H9 (cell line): ENCODE measurements at regions not wholly inside any gene's neighbourhood (a gene's known extent, or its start where the extent isn't known, plus 50 kb on each side); places are given as distances from the start of the nearest gene placed in this dataset.

Experiments
- DNase-seq: peaks from one replicate; pipeline ENCODE4 v3.0.0-alpha.2; 2017
- H2AFZ ChIP-seq: one replicate; pipeline ENCODE4 v1.6.1; 2013; ENCODE audit warnings: mild to moderate bottlenecking, low read length, control low read depth, moderate library complexity
- H2AK5ac ChIP-seq: 2 replicates; pipeline ENCODE4 v1.6.1; 2013; ENCODE audit warnings: low read length, control low read depth, mixed read lengths; ENCODE audit not compliant: insufficient read length
- H2BK120ac ChIP-seq: one replicate; pipeline ENCODE4 v1.6.1; 2013; ENCODE audit warnings: low read depth, mild to moderate bottlenecking, low read length, control low read depth, inconsistent platforms; ENCODE audit not compliant: poor library complexity, severe bottlenecking
- H2BK12ac ChIP-seq: 2 replicates; pipeline ENCODE4 v1.6.1; 2013; ENCODE audit warnings: low read length, control low read depth, mixed read lengths, low read depth; ENCODE audit not compliant: insufficient read length
- H2BK15ac ChIP-seq: 2 replicates; pipeline ENCODE4 v1.6.1; 2013; ENCODE audit warnings: low read depth, low read length, control low read depth
- H2BK20ac ChIP-seq: one replicate; pipeline ENCODE4 v1.6.1; 2013; ENCODE audit warnings: low read depth, mild to moderate bottlenecking, low read length, control low read depth, inconsistent platforms; ENCODE audit not compliant: poor library complexity, severe bottlenecking
- H2BK5ac ChIP-seq: 2 replicates; pipeline ENCODE4 v1.6.1; 2013; ENCODE audit warnings: low read length, control low read depth, mixed read lengths; ENCODE audit not compliant: insufficient read length
- H3K14ac ChIP-seq: 2 replicates; pipeline ENCODE4 v1.6.1; 2013; ENCODE audit warnings: low read length, control low read depth; ENCODE audit not compliant: insufficient read depth
- H3K18ac ChIP-seq: 2 replicates; pipeline ENCODE4 v1.6.1; 2013; ENCODE audit warnings: low read depth, mild to moderate bottlenecking, mixed read lengths, low read length, control low read depth; ENCODE audit not compliant: insufficient read length
- H3K23ac ChIP-seq: 2 replicates; pipeline ENCODE4 v1.6.1; 2013; ENCODE audit warnings: low read length, control low read depth, mixed read lengths, low read depth; ENCODE audit not compliant: insufficient read length
- H3K23me2 ChIP-seq: 2 replicates; pipeline ENCODE4 v1.6.1; 2013; ENCODE audit warnings: low read depth, mild to moderate bottlenecking, mixed read lengths, low read length, control low read depth; ENCODE audit not compliant: insufficient read length, poor library complexity, severe bottlenecking
- H3K27ac ChIP-seq: 2 replicates; pipeline ENCODE4 v1.5.1; 2013; ENCODE audit warnings: low read length, control low read depth, mixed read lengths, low read depth; ENCODE audit not compliant: insufficient read length
- H3K27me3 ChIP-seq: 2 replicates; pipeline ENCODE4 v1.6.1; 2013; ENCODE audit warnings: low read length, control low read depth, inconsistent platforms; ENCODE audit not compliant: insufficient read depth
- H3K4ac ChIP-seq: 2 replicates; pipeline ENCODE4 v1.6.1; 2013; ENCODE audit warnings: low read depth, mild to moderate bottlenecking, control low read depth, inconsistent platforms, low read length, moderate library complexity
- H3K4me1 ChIP-seq: 2 replicates; pipeline ENCODE4 v1.6.1; 2013; ENCODE audit warnings: low read length, control low read depth, inconsistent platforms; ENCODE audit not compliant: insufficient read depth
- H3K4me2 ChIP-seq: 2 replicates; pipeline ENCODE4 v1.6.1; 2013; ENCODE audit warnings: low read length, control low read depth, mixed read lengths; ENCODE audit not compliant: insufficient read length, insufficient read depth
- H3K56ac ChIP-seq: 2 replicates; pipeline ENCODE4 v1.6.1; 2013; ENCODE audit warnings: low read depth, mild to moderate bottlenecking, mixed read lengths, low read length, control low read depth; ENCODE audit not compliant: insufficient read length
- H3K79me1 ChIP-seq: 2 replicates; pipeline ENCODE4 v1.6.1; 2013; ENCODE audit warnings: low read depth, mild to moderate bottlenecking, moderate library complexity, low read length, control low read depth, inconsistent platforms; ENCODE audit not compliant: insufficient read depth, poor library complexity, severe bottlenecking
- H3K79me2 ChIP-seq: 2 replicates; pipeline ENCODE4 v1.6.1; 2013; ENCODE audit warnings: low read length, control low read depth, inconsistent platforms; ENCODE audit not compliant: insufficient read depth
- H3K9ac ChIP-seq: 2 replicates; pipeline ENCODE4 v1.6.1; 2013; ENCODE audit warnings: low read length, control low read depth, mixed read lengths; ENCODE audit not compliant: insufficient read length; ENCODE audit errors: extremely low read depth
- H3K9me3 ChIP-seq: one replicate; pipeline ENCODE4 v1.6.1; 2013; ENCODE audit warnings: low read depth, low read length, inconsistent platforms; ENCODE audit not compliant: control insufficient read depth
- H3T11ph ChIP-seq: one replicate; pipeline ENCODE4 v1.6.1; 2013; ENCODE audit warnings: mild to moderate bottlenecking, low read length, control low read depth, inconsistent platforms
- H4K20me1 ChIP-seq: one replicate; pipeline ENCODE4 v1.6.1; 2013; ENCODE audit not compliant: control insufficient read depth, insufficient read length, insufficient read depth
- H4K5ac ChIP-seq: 2 replicates; pipeline ENCODE4 v1.6.1; 2013; ENCODE audit warnings: low read depth, mild to moderate bottlenecking, mixed read lengths, low read length, control low read depth; ENCODE audit not compliant: insufficient read length
- H4K8ac ChIP-seq: replicated peaks from 2 replicates; pipeline ENCODE4 v1.6.1; 2013; ENCODE audit warnings: low read length, control low read depth, mixed read lengths, low read depth; ENCODE audit not compliant: insufficient read length
- H4K91ac ChIP-seq: 2 replicates; pipeline ENCODE4 v1.6.1; 2013; ENCODE audit warnings: low read depth, mild to moderate bottlenecking, moderate library complexity, mixed read lengths, low read length, control low read depth; ENCODE audit not compliant: insufficient read length
- H3K27ac Mint-ChIP-seq, 3 experiments: 2 replicates in 2 of 3; 3 replicates in 1 of 3; pipeline ENCODE4 v1.8.0; 2020 to 2021; ENCODE audit warnings: mixed read lengths in 3 of 3, mild to moderate bottlenecking in 1 of 3, moderate library complexity in 1 of 3
- H3K27me3 Mint-ChIP-seq: 2 replicates; pipeline ENCODE4 v1.8.0; 2021; ENCODE audit warnings: low read depth, mild to moderate bottlenecking, moderate library complexity, mixed read lengths
- H3K36me3 Mint-ChIP-seq, 3 experiments: 2 replicates in 2 of 3; 3 replicates in 1 of 3; pipeline ENCODE4 v1.8.0; 2020 to 2021; ENCODE audit warnings: low read depth in 3 of 3, mixed read lengths in 3 of 3; ENCODE audit not compliant: insufficient read depth in 1 of 3
- H3K4me1 Mint-ChIP-seq, 2 experiments: 2 replicates each; pipeline ENCODE4 v1.8.0; 2020; ENCODE audit warnings: mixed read lengths in 2 of 2
- H3K4me3 Mint-ChIP-seq, 2 experiments: 2 replicates in 1 of 2; 3 replicates in 1 of 2; pipeline ENCODE4 v1.8.0; 2020 to 2021; ENCODE audit warnings: mild to moderate bottlenecking in 2 of 2, mixed read lengths in 2 of 2, moderate library complexity in 1 of 2
- H3K9me3 Mint-ChIP-seq, 2 experiments: 2 replicates in 1 of 2; 3 replicates in 1 of 2; pipeline ENCODE4 v1.8.0; 2020; ENCODE audit warnings: mild to moderate bottlenecking in 2 of 2, mixed read lengths in 2 of 2, moderate library complexity in 1 of 2
- WGBS: extraction: QIAGEN DNeasy Blood & Tissue Kit; methylation state at CpG from one replicate; pipeline ENCODE4 v1.1.7; 2013; ENCODE audit warnings: missing lambda C conversion rate, low lambda C conversion rate, mixed read lengths; ENCODE audit not compliant: insufficient read length; ENCODE audit errors: extremely low coverage; 5-methylcytosine and 5-hydroxymethylcytosine counted together
- TF ChIP-seq, protein P1 (sequence below): fragments of 200-600 bp; sonication (generic); conservative IDR thresholded peaks from 3 replicates; pipeline ENCODE4 v1.8.0; 2021; ENCODE audit warnings: antibody characterized with exemption, mild to moderate bottlenecking

DNA sequence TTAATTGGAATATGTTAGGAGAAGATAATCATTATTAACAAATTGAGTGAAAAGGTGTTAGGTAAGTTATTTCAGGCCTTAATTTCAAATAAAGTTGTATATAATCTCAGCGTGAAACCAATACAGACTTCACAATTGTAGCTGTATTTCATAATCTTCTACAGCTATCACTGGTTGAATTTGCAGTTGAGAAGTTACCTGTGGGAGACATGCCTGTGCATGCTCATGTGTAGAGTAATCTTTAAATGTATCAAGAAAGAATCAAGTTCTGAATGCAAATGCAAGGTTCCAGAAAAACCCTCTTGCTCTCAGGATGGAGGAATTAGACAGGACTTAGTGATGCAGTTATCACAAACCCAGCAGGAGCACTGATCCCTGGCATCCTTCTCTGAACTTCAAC lies 938.4 kb upstream of the SLC10A2 start:
- no peaks in the 10 kb centered on the region for H3K36me3 Mint-ChIP-seq
- Histone ChIP-seq H2AFZ (no peak overlapping the region), H3K14ac (no peak overlapping the region), H3K56ac (no peak overlapping the region), H4K5ac (no peak overlapping the region), H3T11ph (no peak overlapping the region), H3K18ac (no peak overlapping the region), H3K4ac (no peak overlapping the region), H3K79me1 (no peaks in the 10 kb centered on the region), H3K79me2 (no peaks in the 10 kb centered on the region), H2BK12ac (no peak overlapping the region), H3K23ac (no peak overlapping the region), H3K27ac (no peak overlapping the region), H3K27me3 (no peaks in the 10 kb centered on the region), H3K4me2 (no peak overlapping the region), H2BK15ac (no peak overlapping the region), H2BK5ac (no peak overlapping the region), H4K8ac (no peak overlapping the region), H4K20me1 (no peaks in the 10 kb centered on the region), H2BK20ac (no peak overlapping the region), H3K4me1 (no peaks in the 10 kb centered on the region), H2BK120ac (no peak overlapping the region), H3K9ac (no peak overlapping the region), H3K23me2 (no peaks in the 10 kb centered on the region), H2AK5ac (no peak overlapping the region), H4K91ac (no peak overlapping the region), H3K9me3 (no peaks in the 10 kb centered on the region)
- no peak overlapping the region for H3K27ac Mint-ChIP-seq
- no peak for DNase-seq
- no peaks in the 10 kb centered on the region for H3K4me1 Mint-ChIP-seq
- no peaks in the 10 kb centered on the region for H3K27me3 Mint-ChIP-seq
- H3K9me3 Mint-ChIP-seq: no peaks in the 10 kb centered on the region
- WGBS: no CpG with 5 or more reads among the region's 1 CpG
- H3K4me3 Mint-ChIP-seq: no peak overlapping the region
- TF ChIP-seq, protein P1, sequence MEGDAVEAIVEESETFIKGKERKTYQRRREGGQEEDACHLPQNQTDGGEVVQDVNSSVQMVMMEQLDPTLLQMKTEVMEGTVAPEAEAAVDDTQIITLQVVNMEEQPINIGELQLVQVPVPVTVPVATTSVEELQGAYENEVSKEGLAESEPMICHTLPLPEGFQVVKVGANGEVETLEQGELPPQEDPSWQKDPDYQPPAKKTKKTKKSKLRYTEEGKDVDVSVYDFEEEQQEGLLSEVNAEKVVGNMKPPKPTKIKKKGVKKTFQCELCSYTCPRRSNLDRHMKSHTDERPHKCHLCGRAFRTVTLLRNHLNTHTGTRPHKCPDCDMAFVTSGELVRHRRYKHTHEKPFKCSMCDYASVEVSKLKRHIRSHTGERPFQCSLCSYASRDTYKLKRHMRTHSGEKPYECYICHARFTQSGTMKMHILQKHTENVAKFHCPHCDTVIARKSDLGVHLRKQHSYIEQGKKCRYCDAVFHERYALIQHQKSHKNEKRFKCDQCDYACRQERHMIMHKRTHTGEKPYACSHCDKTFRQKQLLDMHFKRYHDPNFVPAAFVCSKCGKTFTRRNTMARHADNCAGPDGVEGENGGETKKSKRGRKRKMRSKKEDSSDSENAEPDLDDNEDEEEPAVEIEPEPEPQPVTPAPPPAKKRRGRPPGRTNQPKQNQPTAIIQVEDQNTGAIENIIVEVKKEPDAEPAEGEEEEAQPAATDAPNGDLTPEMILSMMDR: no peak
